ENCODE measurements at regions not wholly inside any gene's neighbourhood (a gene's known extent, or its start where the extent isn't known, plus 50 kb on each side); places are given as distances from the start of the nearest gene placed in this dataset.

DNA sequence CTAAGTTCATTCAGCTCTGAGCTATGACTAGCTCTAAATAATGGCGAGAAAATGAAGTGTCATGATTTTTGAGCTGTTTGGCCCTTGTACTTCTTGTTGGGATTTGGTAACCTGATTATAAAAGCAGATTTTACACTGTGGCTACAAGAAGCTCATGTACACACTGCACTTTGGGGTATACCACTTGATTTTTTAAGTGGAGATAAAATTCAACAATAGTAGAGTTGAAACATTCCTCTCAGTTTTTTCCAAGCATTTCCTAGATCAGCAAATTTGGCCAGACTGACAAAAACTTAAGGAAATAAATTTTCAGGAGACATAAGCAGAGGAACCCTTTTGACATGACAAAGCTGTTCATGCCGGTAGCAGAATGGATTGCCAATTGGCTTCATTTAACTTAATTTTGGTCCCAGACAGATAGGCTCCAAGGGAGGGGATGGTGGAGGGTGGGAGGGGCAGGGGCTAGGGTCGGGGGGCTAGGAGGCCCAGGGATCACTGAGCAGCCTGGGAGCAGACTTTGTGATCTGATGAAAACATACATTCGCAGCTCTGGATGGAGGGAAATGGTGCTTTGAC, 575.9 kb downstream of the METTL15 start:
- TF ChIP-seq, protein P1, sequence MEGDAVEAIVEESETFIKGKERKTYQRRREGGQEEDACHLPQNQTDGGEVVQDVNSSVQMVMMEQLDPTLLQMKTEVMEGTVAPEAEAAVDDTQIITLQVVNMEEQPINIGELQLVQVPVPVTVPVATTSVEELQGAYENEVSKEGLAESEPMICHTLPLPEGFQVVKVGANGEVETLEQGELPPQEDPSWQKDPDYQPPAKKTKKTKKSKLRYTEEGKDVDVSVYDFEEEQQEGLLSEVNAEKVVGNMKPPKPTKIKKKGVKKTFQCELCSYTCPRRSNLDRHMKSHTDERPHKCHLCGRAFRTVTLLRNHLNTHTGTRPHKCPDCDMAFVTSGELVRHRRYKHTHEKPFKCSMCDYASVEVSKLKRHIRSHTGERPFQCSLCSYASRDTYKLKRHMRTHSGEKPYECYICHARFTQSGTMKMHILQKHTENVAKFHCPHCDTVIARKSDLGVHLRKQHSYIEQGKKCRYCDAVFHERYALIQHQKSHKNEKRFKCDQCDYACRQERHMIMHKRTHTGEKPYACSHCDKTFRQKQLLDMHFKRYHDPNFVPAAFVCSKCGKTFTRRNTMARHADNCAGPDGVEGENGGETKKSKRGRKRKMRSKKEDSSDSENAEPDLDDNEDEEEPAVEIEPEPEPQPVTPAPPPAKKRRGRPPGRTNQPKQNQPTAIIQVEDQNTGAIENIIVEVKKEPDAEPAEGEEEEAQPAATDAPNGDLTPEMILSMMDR (IDR thresholded peaks at IDR 0.05; ENCODE audit: control extremely low read depth, extremely low read depth, low read depth, missing control alignments) = no peak
- POLR2A ChIA-PET = no interaction called here
- CTCF ChIA-PET = interaction anchor here (0.9 kb wide), 1 partner anchor 11 kb away, joined by 4 read pairs; no protein-coding TSS in a partner anchor
- no peak for DNase-seq (ENCODE audit: extremely low spot score)

DNA sequence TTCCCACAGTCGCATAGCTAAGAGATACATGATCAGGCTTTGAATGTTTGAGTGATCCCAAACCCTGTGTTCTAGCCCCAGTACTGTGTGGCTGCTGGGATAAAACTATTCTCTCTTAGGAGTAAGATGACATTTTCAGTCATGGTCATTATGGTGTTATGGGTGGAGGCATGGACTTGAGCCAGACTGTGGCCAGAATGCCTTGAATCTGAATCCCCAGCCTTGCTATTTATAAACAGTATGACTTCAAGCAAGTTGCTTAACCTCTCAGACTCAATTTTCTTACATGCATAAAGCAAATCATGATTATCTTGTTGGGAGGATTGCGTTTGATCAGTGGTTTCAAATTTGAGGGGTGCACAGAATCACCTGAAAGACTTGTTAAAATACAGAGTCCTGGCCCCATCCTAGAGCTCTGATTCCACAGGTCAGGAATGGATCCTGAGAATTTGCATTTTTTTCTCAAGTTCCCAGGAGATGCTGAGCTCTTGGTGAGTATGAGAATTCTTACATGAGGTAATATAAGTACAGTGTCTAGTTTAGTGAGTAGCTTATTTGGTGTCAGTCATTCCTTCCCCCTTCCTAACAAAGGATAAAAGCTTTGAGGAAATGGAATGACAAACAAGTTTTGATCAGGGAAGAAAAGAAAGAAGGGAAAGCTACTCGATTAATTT, 571.7 kb downstream of the METTL15 start:
- CTCF ChIA-PET = interaction anchor here (1.0 to 2.3 kb wide), 4 partner anchors 8 to 980 kb away, joined by 3 to 13 read pairs (median 4); partner anchors contain the start of gene BDNF
- no peak for DNase-seq (ENCODE audit: extremely low spot score)
- TF ChIP-seq, protein P1 (IDR thresholded peaks at IDR 0.05; ENCODE audit: control extremely low read depth, extremely low read depth, low read depth, missing control alignments) = no peak
- POLR2A ChIA-PET = no interaction called here

DNA sequence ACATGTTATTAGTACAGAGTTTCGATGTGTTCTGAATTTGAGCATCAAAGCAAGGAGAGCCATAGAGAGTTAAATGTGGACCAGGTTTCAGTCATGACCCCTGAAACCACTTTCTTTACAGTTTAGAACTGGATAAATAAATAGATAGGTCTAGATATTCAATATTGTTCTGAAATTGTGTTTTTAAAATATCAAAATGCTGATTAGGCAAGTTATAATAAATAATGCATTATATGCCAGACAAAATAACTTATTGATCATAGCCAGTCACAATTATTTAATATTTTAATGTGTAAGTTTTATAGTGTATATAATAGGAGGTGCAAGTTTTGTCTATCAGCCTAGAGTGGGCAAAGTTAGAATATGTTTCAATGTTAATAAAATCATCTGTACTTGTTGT, 569.5 kb downstream of the METTL15 start:
- TF ChIP-seq, protein P1 (IDR thresholded peaks at IDR 0.05; ENCODE audit: control extremely low read depth, extremely low read depth, low read depth, missing control alignments) = no peak
- ChIA-PET CTCF (interaction anchor here (1.4 to 1.7 kb wide), 2 partner anchors 20 to 34 kb away, joined by 3 read pairs; no protein-coding TSS in a partner anchor), POLR2A (no interaction called here)
- DNase-seq (ENCODE audit: extremely low spot score) = no peak

DNA sequence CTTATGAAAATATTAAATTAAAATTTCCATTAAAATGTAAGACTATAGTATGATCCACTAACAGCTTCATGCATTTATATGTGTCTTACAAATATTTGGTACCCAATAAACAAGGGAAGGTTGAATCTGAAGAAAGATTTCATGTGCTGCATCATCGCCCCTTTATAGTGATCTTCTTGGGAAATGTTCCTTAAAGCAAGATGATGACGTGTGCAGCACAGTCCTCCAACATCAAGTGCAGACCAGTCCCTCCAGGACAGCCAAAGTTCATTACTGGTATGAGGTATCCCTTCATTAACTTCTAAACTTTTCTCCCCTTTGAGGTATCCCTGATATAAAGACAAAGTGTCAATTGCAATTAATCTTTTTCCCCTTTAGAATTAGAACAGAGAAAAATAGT, 567.0 kb downstream of the METTL15 start:
- DNase-seq (ENCODE audit: extremely low spot score) = no peak
- ChIA-PET POLR2A (no interaction called here), CTCF (interaction anchor here (1.4 to 2.8 kb wide), 2 partner anchors 973 to 975 kb away, joined by 3 to 22 read pairs; partner anchors contain the start of gene BDNF)
- TF ChIP-seq, protein P1 (IDR thresholded peaks at IDR 0.05; ENCODE audit: control extremely low read depth, extremely low read depth, low read depth, missing control alignments) = no peak

DNA sequence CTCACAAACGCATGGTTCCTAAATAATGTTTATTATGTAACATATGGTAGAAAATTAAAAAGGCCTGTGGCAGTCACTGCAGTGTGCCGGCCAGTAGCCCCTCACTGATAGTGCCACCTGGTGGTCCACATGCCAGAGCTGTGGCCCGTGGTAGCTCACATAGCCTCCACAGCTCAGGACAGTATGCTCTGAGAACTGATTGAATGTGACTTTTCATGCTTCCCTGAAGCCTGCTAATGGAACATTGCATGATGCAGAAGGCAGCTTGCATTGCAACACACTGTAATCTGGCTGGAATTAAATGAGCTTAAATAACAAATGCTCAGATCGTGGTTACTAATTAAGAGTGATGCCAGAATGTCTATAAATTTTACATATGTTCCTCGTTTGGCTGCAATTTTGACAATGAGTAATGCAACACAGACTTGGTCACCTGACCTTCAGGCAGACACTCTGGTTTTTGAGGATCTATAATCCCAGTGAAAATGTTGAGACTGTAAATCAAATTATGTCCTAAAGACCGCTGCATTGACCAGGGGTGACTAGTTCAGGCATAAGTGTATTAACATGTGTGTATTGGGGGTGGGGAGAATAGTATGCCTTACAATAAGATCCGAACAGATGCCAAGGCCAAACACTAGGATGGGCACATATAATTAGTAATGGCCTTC, 566.4 kb downstream of the METTL15 start:
- TF ChIP-seq, protein P1 (IDR thresholded peaks at IDR 0.05; ENCODE audit: control extremely low read depth, extremely low read depth, low read depth, missing control alignments) = peak; percentile 14
- ChIA-PET POLR2A (no interaction called here), CTCF (interaction anchor here (1.1 to 2.8 kb wide), 4 partner anchors 25 to 975 kb away, joined by 3 to 22 read pairs (median 4); partner anchors contain the start of gene BDNF)
- DNase-seq (ENCODE audit: extremely low spot score) = no peak

- no peak for DNase-seq (ENCODE audit: extremely low spot score)
- TF ChIP-seq, protein P1 (IDR thresholded peaks at IDR 0.05; ENCODE audit: control extremely low read depth, extremely low read depth, low read depth, missing control alignments) = no peak
- ChIA-PET CTCF (interaction anchor here (1.1 to 2.8 kb wide), 6 partner anchors 8 to 974 kb away, joined by 3 to 22 read pairs (median 3); partner anchors contain the start of gene BDNF), POLR2A (no interaction called here)
These were observed 565.7 kb downstream of the METTL15 start for GRCh38 chr11:28673691-28674432.

Measured in GM10248 (cell line).